Peyer's patch (tissue), 4 donors: ENCODE measurements at regions not wholly inside any gene's neighbourhood (a gene's known extent, or its start where the extent isn't known, plus 50 kb on each side); places are given as distances from the start of the nearest gene placed in this dataset.

Source experiments
- DNase-seq, 3 donors: peaks; one replicate each; pipeline ENCODE4 v3.0.0-alpha.2; 2017 to 2019
- H3K27ac ChIP-seq, 4 donors: fragments of 200-600 bp; sonication (generic); one replicate each; pipeline ENCODE4 v1.5.1; 2016 to 2019
- H3K27me3 ChIP-seq, 2 donors: fragments of 200-600 bp; sonication (generic); one replicate each; pipeline ENCODE4 v1.5.1; 2019
- H3K36me3 ChIP-seq, 3 donors: fragments of 200-600 bp; sonication (generic); one replicate each; pipeline ENCODE4 v1.5.1; 2016 to 2019
- H3K4me1 ChIP-seq, 4 donors: fragments of 200-600 bp; sonication (generic); one replicate each; pipeline ENCODE4 v1.5.1; 2016 to 2019
- H3K4me3 ChIP-seq, 4 donors: fragments of 200-600 bp; sonication (generic); 1 replicate in 3 of 4; 2 replicates in 1 of 4; pipeline ENCODE4 v1.5.1; 2016 to 2019; ENCODE audit warnings: mild to moderate bottlenecking in 1 of 4
- H3K9me3 ChIP-seq, 4 donors: fragments of 200-600 bp; sonication (generic); one replicate each; pipeline ENCODE4 v1.5.1; 2016 to 2019; ENCODE audit warnings: mild to moderate bottlenecking in 1 of 4
- CTCF ChIP-seq, 6 experiments: fragments of 450-650 bp in 4 of 6; fragments of 200-600 bp in 2 of 6; sonication (generic) in 1 of 6; IDR thresholded peaks; one replicate each; pipeline ENCODE4 v1.5.1; 2017 to 2019; ENCODE audit warnings: antibody characterized with exemption in 6 of 6, mild to moderate bottlenecking in 3 of 6, moderate library complexity in 1 of 6
- POLR2A ChIP-seq, 2 donors: fragments of 450-650 bp; IDR thresholded peaks; one replicate each; pipeline ENCODE4 v1.5.1; 2017; ENCODE audit warnings: antibody characterized with exemption in 2 of 2, mild to moderate bottlenecking in 2 of 2, moderate library complexity in 2 of 2

- DNase-seq = no peak
- no peak for TF ChIP-seq POLR2A (IDR thresholded peaks at IDR 0.05)
- TF ChIP-seq CTCF (IDR thresholded peaks at IDR 0.05) = no peak
- Histone ChIP-seq H3K4me3 (no peak overlapping the region), H3K27ac (no peak overlapping the region), H3K27me3 (no peaks in the 10 kb centered on the region), H3K9me3 (no peaks in the 10 kb centered on the region), H3K4me1 (no peaks in the 10 kb centered on the region), H3K36me3 (no peaks in the 10 kb centered on the region)
Measured at GRCh38 chr15:97858296-97858695, 102.2 kb upstream of the ARRDC4 start.

- Histone ChIP-seq H3K27me3 (no peaks in the 10 kb centered on the region), H3K36me3 (no peaks in the 10 kb centered on the region), H3K4me1 (no peaks in the 10 kb centered on the region), H3K27ac (no peak overlapping the region), H3K4me3 (no peak overlapping the region), H3K9me3 (no peaks in the 10 kb centered on the region)
- no peak for DNase-seq
- TF ChIP-seq POLR2A (IDR thresholded peaks at IDR 0.05) (no peak), CTCF (IDR thresholded peaks at IDR 0.05) (no peak)
Measured at GRCh38 chr15:97861529-97862260, 98.8 kb upstream of the ARRDC4 start.

GRCh38 chr15:97866959-97867358 lies 93.5 kb upstream of the ARRDC4 start:
- Histone ChIP-seq H3K4me1 (no peaks in the 10 kb centered on the region), H3K27me3 (no peaks in the 10 kb centered on the region), H3K27ac (no peak overlapping the region), H3K9me3 (no peaks in the 10 kb centered on the region), H3K36me3 (no peaks in the 10 kb centered on the region), H3K4me3 (no peak overlapping the region)
- no peak for DNase-seq
- TF ChIP-seq POLR2A (IDR thresholded peaks at IDR 0.05) = no peak
- no peak for TF ChIP-seq CTCF (IDR thresholded peaks at IDR 0.05)

- Histone ChIP-seq H3K4me3 (no peak overlapping the region), H3K27ac (no peak overlapping the region), H3K36me3 (no peaks in the 10 kb centered on the region), H3K4me1 (no peaks in the 10 kb centered on the region), H3K27me3 (no peaks in the 10 kb centered on the region), H3K9me3 (no peaks in the 10 kb centered on the region)
- DNase-seq = no peak
- TF ChIP-seq CTCF (IDR thresholded peaks at IDR 0.05) = no peak
- no peak for TF ChIP-seq POLR2A (IDR thresholded peaks at IDR 0.05)
Measured at GRCh38 chr15:97867870-97868269, 92.6 kb upstream of the ARRDC4 start.

- H3K27me3 ChIP-seq = no peaks in the 10 kb centered on the region
- DNase-seq = no peak
- H3K4me1 ChIP-seq = no peaks in the 10 kb centered on the region
- no peaks in the 10 kb centered on the region for H3K9me3 ChIP-seq
- H3K27ac ChIP-seq = no peak overlapping the region
- H3K4me3 ChIP-seq = no peak overlapping the region
- TF ChIP-seq CTCF (IDR thresholded peaks at IDR 0.05) (no peak), POLR2A (IDR thresholded peaks at IDR 0.05) (no peak)
- H3K36me3 ChIP-seq = no peaks in the 10 kb centered on the region
Measured at GRCh38 chr15:97868981-97869380, 91.5 kb upstream of the ARRDC4 start.

GRCh38 chr15:97870771-97871170 lies 89.7 kb upstream of the ARRDC4 start:
- Histone ChIP-seq H3K4me3 (no peak overlapping the region), H3K27ac (no peak overlapping the region), H3K36me3 (no peaks in the 10 kb centered on the region), H3K4me1 (no peaks in the 10 kb centered on the region), H3K27me3 (no peaks in the 10 kb centered on the region), H3K9me3 (no peaks in the 10 kb centered on the region)
- TF ChIP-seq POLR2A (IDR thresholded peaks at IDR 0.05) = no peak
- TF ChIP-seq CTCF (IDR thresholded peaks at IDR 0.05) = no peak
- no peak for DNase-seq
